ENCODE measurements at regions not wholly inside any gene's neighbourhood (a gene's known extent, or its start where the extent isn't known, plus 50 kb on each side); places are given as distances from the start of the nearest gene placed in this dataset.

- TF ChIP-seq EZH2 (IDR thresholded peaks at IDR 0.05; ENCODE audit: borderline replicate concordance, low read depth, low read length) (no peak), HNRNPUL1 (IDR thresholded peaks at IDR 0.05; ENCODE audit: low read length) (no peak), AFF4 (CRISPR knock-in tag; IDR thresholded peaks at IDR 0.05) (no peak), MBD1 (CRISPR knock-in tag; IDR thresholded peaks at IDR 0.05) (no peak), ZEB2 (IDR thresholded peaks at IDR 0.05) (no peak), GMEB1 (CRISPR knock-in tag; IDR thresholded peaks at IDR 0.05) (no peak), RNF219 (CRISPR knock-in tag; IDR thresholded peaks at IDR 0.05) (no peak), TGIF2 (CRISPR knock-in tag; IDR thresholded peaks at IDR 0.05) (no peak), FOXK2 (conservative IDR thresholded peaks at IDR 0.05 in 1 of 2, IDR thresholded peaks at IDR 0.05 in 1 of 2; ENCODE audit: low read depth in 2 of 2) (no peak), CTCF (IDR thresholded peaks at IDR 0.05 in 2 of 3, conservative IDR thresholded peaks at IDR 0.05 in 1 of 3; ENCODE audit: insufficient read depth in 2 of 3, low read depth in 1 of 3, low read length in 3 of 3) (no peak), STAT6 (CRISPR knock-in tag; IDR thresholded peaks at IDR 0.05) (no peak), SIN3A (IDR thresholded peaks at IDR 0.05; ENCODE audit: borderline replicate concordance in 2 of 2, control insufficient read depth in 1 of 2, low read depth in 2 of 2, low read length in 2 of 2) (no peak), CLOCK (CRISPR knock-in tag; IDR thresholded peaks at IDR 0.05; ENCODE audit: borderline replicate concordance) (no peak), CBX5 (IDR thresholded peaks at IDR 0.05; ENCODE audit: borderline replicate concordance, low read depth) (no peak)
Observed at GRCh38 chr1:38466487-38466886, 393.1 kb downstream of the RRAGC start.

Data from K562 (cell line).